Uterus (tissue), 3 donors: ENCODE measurements at regions not wholly inside any gene's neighbourhood (a gene's known extent, or its start where the extent isn't known, plus 50 kb on each side); places are given as distances from the start of the nearest gene placed in this dataset.

ENCODE experiments used
- DNase-seq, 2 donors: peaks; one replicate each; pipeline ENCODE4 v3.0.0-alpha.2; 2019 to 2020
- H3K27ac ChIP-seq, 2 donors: fragments of 200-600 bp; sonication (generic); 1 replicate in 1 of 2; 2 replicates in 1 of 2; pipeline ENCODE4 v1.5.1; 2016 to 2018
- H3K27me3 ChIP-seq, 2 donors: fragments of 200-600 bp; sonication (generic); one replicate each; pipeline ENCODE4 v1.5.1; 2018 to 2019; ENCODE audit warnings: control low read depth in 1 of 2
- H3K36me3 ChIP-seq, 2 donors: fragments of 200-600 bp; sonication (generic); one replicate each; pipeline ENCODE4 v1.5.1; 2019; ENCODE audit warnings: control low read depth in 1 of 2
- H3K4me1 ChIP-seq, 2 donors: fragments of 200-600 bp; sonication (generic); one replicate each; pipeline ENCODE4 v1.5.1; 2018 to 2019; ENCODE audit warnings: control low read depth in 1 of 2
- H3K4me3 ChIP-seq, 2 donors: fragments of 200-600 bp; sonication (generic); 1 replicate in 1 of 2; 2 replicates in 1 of 2; pipeline ENCODE4 v1.5.1; 2018 to 2019; ENCODE audit warnings: mild to moderate bottlenecking in 1 of 2
- H3K9me3 ChIP-seq, 2 donors: fragments of 200-600 bp; sonication (generic); one replicate each; pipeline ENCODE4 v1.5.1; 2019; ENCODE audit warnings: control low read depth in 1 of 2
- CTCF ChIP-seq, 4 experiments: fragments of 200-600 bp in 2 of 4; fragments of 450-650 bp in 2 of 4; sonication (generic) in 2 of 4; IDR thresholded peaks; one replicate each; pipeline ENCODE4 v1.5.1; 2016 to 2019; ENCODE audit warnings: antibody characterized with exemption in 4 of 4, mild to moderate bottlenecking in 2 of 4, moderate library complexity in 1 of 4
- POLR2A ChIP-seq, 2 donors: fragments of 450-650 bp; IDR thresholded peaks; one replicate each; pipeline ENCODE4 v1.6.1; 2016; ENCODE audit warnings: antibody characterized with exemption in 2 of 2, mild to moderate bottlenecking in 1 of 2, moderate library complexity in 1 of 2
- intact Hi-C: fragments of 100-400 bp; cut with DNase I; formaldehyde crosslinking; loops from one replicate; pipeline ENCODE4 v1.15.1; 2023; ENCODE audit warnings: low total_unique reads
- donor health status: DM: yes; HTN: yes; CAD: no.

GRCh38 chr21:31557421-31558188, 101.9 kb upstream of the SOD1 start:
- H3K27me3 ChIP-seq: peaks cover 0 to 6% of the 10 kb centered on the region in 2 donors
- no peaks in the 10 kb centered on the region for H3K36me3 ChIP-seq

GRCh38 chr21:31556662-31557061, 102.8 kb upstream of the SOD1 start:
- no peak for TF ChIP-seq CTCF (IDR thresholded peaks at IDR 0.05)
- H3K27ac ChIP-seq: no peak overlapping the region
- H3K4me3 ChIP-seq: no peak overlapping the region
- no peaks in the 10 kb centered on the region for H3K9me3 ChIP-seq
- H3K27me3 ChIP-seq: peaks cover 0 to 6% of the 10 kb centered on the region in 2 donors
- intact Hi-C loops: no loop called here
- DNase-seq: no peak
- peaks cover 0 to 12% of the 10 kb centered on the region in 2 donors for H3K4me1 ChIP-seq
- no peaks in the 10 kb centered on the region for H3K36me3 ChIP-seq

More at GRCh38 chr21:31557421-31558188, 101.9 kb upstream of the SOD1 start:
- H3K9me3 ChIP-seq: no peaks in the 10 kb centered on the region
- TF ChIP-seq POLR2A (IDR thresholded peaks at IDR 0.05) (no peak), CTCF (IDR thresholded peaks at IDR 0.05) (no peak)
- peaks cover 0 to 12% of the 10 kb centered on the region in 2 donors for H3K4me1 ChIP-seq
- peak overlapping the region; percentile 21 to 58 for H3K4me3 ChIP-seq
- intact Hi-C loops: no loop called here
- no peak overlapping the region for H3K27ac ChIP-seq
- no peak for DNase-seq

GRCh38 chr21:31555741-31556191, 103.7 kb upstream of the SOD1 start:
- H3K4me1 ChIP-seq: peaks cover 0 to 12% of the 10 kb centered on the region in 2 donors
- no peak overlapping the region for H3K27ac ChIP-seq
- intact Hi-C loops: no loop called here
- peaks cover 0 to 6% of the 10 kb centered on the region in 2 donors for H3K27me3 ChIP-seq
- H3K4me3 ChIP-seq: no peak overlapping the region
- no peak for TF ChIP-seq CTCF (IDR thresholded peaks at IDR 0.05)
- no peaks in the 10 kb centered on the region for H3K9me3 ChIP-seq
- H3K36me3 ChIP-seq: no peaks in the 10 kb centered on the region
- no peak for DNase-seq

- Histone ChIP-seq H3K27ac (no peak overlapping the region), H3K9me3 (no peaks in the 10 kb centered on the region), H3K36me3 (no peaks in the 10 kb centered on the region), H3K27me3 (peaks cover 0 to 6% of the 10 kb centered on the region in 2 donors), H3K4me3 (no peak overlapping the region), H3K4me1 (peaks cover 0 to 7% of the 10 kb centered on the region in 2 donors)
- no peak for TF ChIP-seq CTCF (IDR thresholded peaks at IDR 0.05)
- no peak for TF ChIP-seq POLR2A (IDR thresholded peaks at IDR 0.05)
- intact Hi-C loops: no loop called here
- no peak for DNase-seq
Observed at GRCh38 chr21:31554511-31555022, 104.9 kb upstream of the SOD1 start.

- no peaks in the 10 kb centered on the region for H3K36me3 ChIP-seq
- peaks cover 0 to 6% of the 10 kb centered on the region in 2 donors for H3K4me1 ChIP-seq
- no peaks in the 10 kb centered on the region for H3K9me3 ChIP-seq
- intact Hi-C loops: no loop called here
- no peak for DNase-seq
- no peak overlapping the region for H3K4me3 ChIP-seq
- TF ChIP-seq POLR2A (IDR thresholded peaks at IDR 0.05) (no peak), CTCF (IDR thresholded peaks at IDR 0.05) (no peak)
- H3K27ac ChIP-seq: no peak overlapping the region
- peaks cover 0 to 6% of the 10 kb centered on the region in 2 donors for H3K27me3 ChIP-seq
Observed at GRCh38 chr21:31553926-31554325, 105.6 kb upstream of the SOD1 start.
